ENCODE measurements at regions not wholly inside any gene's neighbourhood (a gene's known extent, or its start where the extent isn't known, plus 50 kb on each side); places are given as distances from the start of the nearest gene placed in this dataset.

- TF ChIP-seq, protein P1, sequence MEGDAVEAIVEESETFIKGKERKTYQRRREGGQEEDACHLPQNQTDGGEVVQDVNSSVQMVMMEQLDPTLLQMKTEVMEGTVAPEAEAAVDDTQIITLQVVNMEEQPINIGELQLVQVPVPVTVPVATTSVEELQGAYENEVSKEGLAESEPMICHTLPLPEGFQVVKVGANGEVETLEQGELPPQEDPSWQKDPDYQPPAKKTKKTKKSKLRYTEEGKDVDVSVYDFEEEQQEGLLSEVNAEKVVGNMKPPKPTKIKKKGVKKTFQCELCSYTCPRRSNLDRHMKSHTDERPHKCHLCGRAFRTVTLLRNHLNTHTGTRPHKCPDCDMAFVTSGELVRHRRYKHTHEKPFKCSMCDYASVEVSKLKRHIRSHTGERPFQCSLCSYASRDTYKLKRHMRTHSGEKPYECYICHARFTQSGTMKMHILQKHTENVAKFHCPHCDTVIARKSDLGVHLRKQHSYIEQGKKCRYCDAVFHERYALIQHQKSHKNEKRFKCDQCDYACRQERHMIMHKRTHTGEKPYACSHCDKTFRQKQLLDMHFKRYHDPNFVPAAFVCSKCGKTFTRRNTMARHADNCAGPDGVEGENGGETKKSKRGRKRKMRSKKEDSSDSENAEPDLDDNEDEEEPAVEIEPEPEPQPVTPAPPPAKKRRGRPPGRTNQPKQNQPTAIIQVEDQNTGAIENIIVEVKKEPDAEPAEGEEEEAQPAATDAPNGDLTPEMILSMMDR (conservative IDR thresholded peaks at IDR 0.05; ENCODE audit: low read depth, low read length): no peak
- DNase-seq (ENCODE audit: low read depth): no peak
- no peak overlapping the region for H3K4me3 ChIP-seq (ENCODE audit: low read depth, low read length)
These were observed 58.2 kb upstream of the SLC2A13 start for GRCh38 chr12:40164034-40164433.

DNA sequence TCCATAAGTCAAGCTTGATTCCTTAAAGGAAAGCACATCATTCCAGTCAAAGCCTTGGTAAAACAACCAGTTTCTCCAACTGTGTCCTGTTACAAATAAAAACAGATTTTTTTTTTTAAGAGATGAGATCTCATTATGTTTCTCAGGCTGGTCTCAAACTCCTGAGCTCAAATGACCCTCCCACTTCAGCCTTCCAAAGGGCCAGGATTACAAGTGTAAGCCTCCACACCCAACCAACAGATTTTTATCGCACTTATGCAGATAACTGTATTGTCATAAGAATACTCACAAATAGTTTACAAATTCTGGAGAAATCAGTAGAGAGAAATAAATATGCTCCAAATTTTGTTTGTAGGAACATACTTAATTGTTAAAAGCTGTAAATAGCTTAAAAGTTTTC lies 56.2 kb upstream of the SLC2A13 start:
- H3K4me3 ChIP-seq (ENCODE audit: low read depth, low read length): no peak overlapping the region
- TF ChIP-seq, protein P1 (conservative IDR thresholded peaks at IDR 0.05; ENCODE audit: low read depth, low read length): no peak
- no peak for DNase-seq (ENCODE audit: low read depth)

- peak; percentile 12 for DNase-seq (ENCODE audit: low read depth)
These were observed 52.8 kb upstream of the SLC2A13 start for GRCh38 chr12:40158592-40159111.

GRCh38 chr12:40157336-40157735 lies 51.5 kb upstream of the SLC2A13 start:
- DNase-seq (ENCODE audit: low read depth): peak; percentile 28
- H3K4me3 ChIP-seq (ENCODE audit: low read depth, low read length): no peak overlapping the region
- TF ChIP-seq, protein P1 (conservative IDR thresholded peaks at IDR 0.05; ENCODE audit: low read depth, low read length): no peak

More at GRCh38 chr12:40158592-40159111, 52.8 kb upstream of the SLC2A13 start:
- TF ChIP-seq, protein P1 (conservative IDR thresholded peaks at IDR 0.05; ENCODE audit: low read depth, low read length): no peak
- no peak overlapping the region for H3K4me3 ChIP-seq (ENCODE audit: low read depth, low read length)

DNA sequence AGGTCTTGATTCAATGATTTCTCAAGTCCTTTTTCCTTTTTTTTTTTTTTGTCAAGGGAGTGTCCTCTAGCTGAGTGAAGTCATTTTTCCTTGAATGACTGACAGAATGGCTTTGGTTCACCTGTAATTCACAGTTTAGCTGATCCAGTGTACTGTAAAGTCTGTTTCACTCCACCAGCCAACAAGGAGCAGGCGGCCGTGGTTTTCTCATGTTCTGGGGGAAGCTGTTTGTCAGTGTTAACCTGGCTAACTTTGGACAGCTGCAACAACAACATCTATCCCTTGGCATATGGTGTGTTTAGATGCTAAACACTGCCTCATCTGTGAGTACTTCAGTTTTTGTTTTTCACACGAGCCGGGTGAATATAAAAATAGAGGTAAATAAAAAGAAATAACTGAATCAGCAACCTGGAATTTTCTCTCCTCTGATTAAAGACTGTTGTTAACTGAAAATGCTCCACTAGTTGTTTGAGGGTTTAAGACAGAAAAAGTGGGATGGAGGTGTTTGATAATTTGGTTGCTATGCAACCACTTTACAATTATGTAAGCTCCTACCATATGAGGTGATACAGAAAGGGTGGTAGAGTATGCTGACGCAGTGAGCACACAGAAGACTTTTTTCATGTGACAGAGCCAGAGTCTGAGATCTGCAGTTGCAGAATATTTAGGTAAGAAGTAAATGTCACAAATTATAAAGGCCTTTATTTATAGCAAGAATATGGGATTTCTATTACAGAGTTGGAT lies 50.3 kb upstream of the SLC2A13 start:
- no peak for DNase-seq (ENCODE audit: low read depth)
- TF ChIP-seq, protein P1 (conservative IDR thresholded peaks at IDR 0.05; ENCODE audit: low read depth, low read length): no peak
- H3K4me3 ChIP-seq (ENCODE audit: low read depth, low read length): no peak overlapping the region

All from choroid plexus epithelial cell (primary cell).